HG02798 (cell line): ENCODE measurements at regions not wholly inside any gene's neighbourhood (a gene's known extent, or its start where the extent isn't known, plus 50 kb on each side); places are given as distances from the start of the nearest gene placed in this dataset.

Source experiments
- ATAC-seq: cut with Tn5 transposase; IDR thresholded peaks from one replicate; pipeline ENCODE4 v1.9.1; 2021; ENCODE audit warnings: mild to moderate bottlenecking; ENCODE audit not compliant: unreplicated experiment, poor library complexity

GRCh38 chr5:74408150-74409043, 232.1 kb downstream of the ENC1 start:
- no peak for ATAC-seq

GRCh38 chr5:74407701-74408100, 232.8 kb downstream of the ENC1 start:
- no peak for ATAC-seq

GRCh38 chr5:74406844-74407243, 233.7 kb downstream of the ENC1 start:
- ATAC-seq, result no peak

- no peak for ATAC-seq
Measured at GRCh38 chr5:74405593-74405992, 234.9 kb downstream of the ENC1 start.

GRCh38 chr5:74404574-74405508, 235.7 kb downstream of the ENC1 start:
- ATAC-seq, result no peak

GRCh38 chr5:74403771-74404170, 236.8 kb downstream of the ENC1 start:
- no peak for ATAC-seq

- no peak for ATAC-seq
Measured at GRCh38 chr5:74402553-74402952, 238.0 kb downstream of the ENC1 start.

- no peak for ATAC-seq
Measured at GRCh38 chr5:74401946-74402320, 238.6 kb downstream of the ENC1 start.

GRCh38 chr5:74401281-74401945, 239.1 kb downstream of the ENC1 start:
- ATAC-seq, result no peak

- ATAC-seq, result no peak
Measured at GRCh38 chr5:74400067-74400466, 240.5 kb downstream of the ENC1 start.

- ATAC-seq, result no peak
Measured at GRCh38 chr5:74396913-74397622, 243.5 kb downstream of the ENC1 start.

- ATAC-seq, result no peak
Measured at GRCh38 chr5:74394916-74395880, 245.3 kb downstream of the ENC1 start.

GRCh38 chr5:74394528-74394915, 246.0 kb downstream of the ENC1 start:
- ATAC-seq, result peak; percentile 51

GRCh38 chr5:74393943-74394342, 246.6 kb downstream of the ENC1 start:
- ATAC-seq, result no peak

GRCh38 chr5:74392711-74393351, 247.7 kb downstream of the ENC1 start:
- ATAC-seq, result no peak

- no peak for ATAC-seq
Measured at GRCh38 chr5:74391410-74391809, 249.1 kb downstream of the ENC1 start.

GRCh38 chr5:74390822-74391221, 249.7 kb downstream of the ENC1 start:
- ATAC-seq, result no peak

GRCh38 chr5:74390306-74390637, 250.3 kb downstream of the ENC1 start:
- no peak for ATAC-seq
